Upper lobe of left lung (tissue), 4 donors: ENCODE measurements at regions not wholly inside any gene's neighbourhood (a gene's known extent, or its start where the extent isn't known, plus 50 kb on each side); places are given as distances from the start of the nearest gene placed in this dataset.

Experiments
- CTCF ChIP-seq, 6 experiments: fragments of 450-650 bp in 4 of 6; fragments of 200-600 bp in 2 of 6; sonication (generic) in 2 of 6; IDR thresholded peaks; one replicate each; pipeline ENCODE4 v1.5.1; 2016 to 2019; ENCODE audit warnings: antibody characterized with exemption in 6 of 6
- EP300 ChIP-seq, 4 donors: sonication (generic); formaldehyde crosslinking; IDR thresholded peaks; one replicate each; pipeline ENCODE4 v1.5.1; 2017; ENCODE audit warnings: antibody characterized with exemption in 4 of 4, control low read depth in 2 of 4
- POLR2AphosphoS5 ChIP-seq, 2 donors: sonication (generic); formaldehyde crosslinking; IDR thresholded peaks; one replicate each; pipeline ENCODE4 v1.5.1; 2017; ENCODE audit warnings: antibody characterized with exemption in 2 of 2

- TF ChIP-seq CTCF (IDR thresholded peaks at IDR 0.05) (no peak), POLR2AphosphoS5 (IDR thresholded peaks at IDR 0.05) (no peak), EP300 (IDR thresholded peaks at IDR 0.05) (no peak)
Observed at GRCh38 chr18:47719096-47719780, 211.2 kb downstream of the SMAD2 start.
